Stimulated activated CD8-positive, alpha-beta memory T cell treated with anti-CD3 and anti-CD28 coated beads, Interleukin-4, amount 100 ng/mL, for 1 hour (primary cell): ENCODE measurements at regions not wholly inside any gene's neighbourhood (a gene's known extent, or its start where the extent isn't known, plus 50 kb on each side); places are given as distances from the start of the nearest gene placed in this dataset.

Source experiments
- DNase-seq, 2 donors: peaks; one replicate each; pipeline ENCODE4 v3.0.0-alpha.2; 2020; ENCODE audit warnings: low read depth in 2 of 2, low spot score in 1 of 2

- no peak for DNase-seq
Observed at GRCh38 chr16:80198311-80199299, 342.2 kb upstream of the DYNLRB2 start.

- no peak for DNase-seq
Observed at GRCh38 chr16:80197741-80198201, 343.0 kb upstream of the DYNLRB2 start.

- no peak for DNase-seq
Observed at GRCh38 chr16:80191928-80192327, 348.9 kb upstream of the DYNLRB2 start.

- no peak for DNase-seq
Observed at GRCh38 chr16:80189476-80190175, 351.2 kb upstream of the DYNLRB2 start.

- no peak for DNase-seq
Observed at GRCh38 chr16:80176114-80176513, 364.7 kb upstream of the DYNLRB2 start.

- no peak for DNase-seq
Observed at GRCh38 chr16:80175011-80175410, 365.8 kb upstream of the DYNLRB2 start.

- DNase-seq = no peak
Observed at GRCh38 chr16:80174416-80174815, 366.4 kb upstream of the DYNLRB2 start.

GRCh38 chr16:80171746-80172145 lies 369.0 kb upstream of the DYNLRB2 start:
- DNase-seq = no peak

- no peak for DNase-seq
Observed at GRCh38 chr16:80171199-80171598, 369.6 kb upstream of the DYNLRB2 start.

GRCh38 chr16:80167657-80168390 lies 373.0 kb upstream of the DYNLRB2 start:
- DNase-seq = no peak

- DNase-seq = no peak
Observed at GRCh38 chr16:80166082-80166481, 374.7 kb upstream of the DYNLRB2 start.

GRCh38 chr16:80164966-80165550 lies 375.7 kb upstream of the DYNLRB2 start:
- no peak for DNase-seq

GRCh38 chr16:80163339-80163738 lies 377.5 kb upstream of the DYNLRB2 start:
- no peak for DNase-seq

- DNase-seq = no peak
Observed at GRCh38 chr16:80161799-80162739, 378.7 kb upstream of the DYNLRB2 start.

- DNase-seq = no peak
Observed at GRCh38 chr16:80158766-80159165, 382.0 kb upstream of the DYNLRB2 start.

GRCh38 chr16:80151722-80152111 lies 389.1 kb upstream of the DYNLRB2 start:
- DNase-seq = no peak

GRCh38 chr16:80150978-80151721 lies 389.6 kb upstream of the DYNLRB2 start:
- DNase-seq = no peak

- DNase-seq = no peak
Observed at GRCh38 chr16:80148826-80149225, 392.0 kb upstream of the DYNLRB2 start.

- no peak for DNase-seq
Observed at GRCh38 chr16:80147026-80147655, 393.7 kb upstream of the DYNLRB2 start.
